ENCODE measurements at regions not wholly inside any gene's neighbourhood (a gene's known extent, or its start where the extent isn't known, plus 50 kb on each side); places are given as distances from the start of the nearest gene placed in this dataset.

GRCh38 chr6:130632277-130632676 lies 194.9 kb upstream of the SMLR1 start:
- ChIA-PET CTCF (no interaction called here), POLR2A (no interaction called here)
- TF ChIP-seq EZH2 (IDR thresholded peaks at IDR 0.05; ENCODE audit: borderline replicate concordance, insufficient read depth, low read depth, low read length, poor library complexity, severe bottlenecking) (no peak), CTCF (IDR thresholded peaks at IDR 0.05) (no peak)

GRCh38 chr6:130632897-130633296 lies 194.3 kb upstream of the SMLR1 start:
- Histone ChIP-seq H3K27ac (ENCODE audit: low read length in 2 of 2) (no peak overlapping the region), H3K4me1 (ENCODE audit: control insufficient read depth in 2 of 2, insufficient read depth in 2 of 2, low read length in 2 of 2) (no peaks in the 10 kb centered on the region), H3K36me3 (replicated peaks in 1 of 2; ENCODE audit: control extremely low read depth in 1 of 2, control insufficient read depth in 1 of 2, extremely low read depth in 1 of 2, insufficient read depth in 2 of 2, low read length in 1 of 2) (no peaks in the 10 kb centered on the region), H3K79me2 (ENCODE audit: control insufficient read depth, insufficient read depth, low read length) (no peaks in the 10 kb centered on the region), H3K9me3 (ENCODE audit: control extremely low read depth in 1 of 3, control insufficient read depth in 2 of 3, insufficient read depth in 1 of 3, low read length in 2 of 3) (no peaks in the 10 kb centered on the region), H3K4me3 (ENCODE audit: control extremely low read depth in 1 of 5, extremely low read depth in 1 of 5, insufficient read depth in 1 of 5, low read depth in 2 of 5, low read length in 4 of 5) (no peak overlapping the region), H4K20me1 (ENCODE audit: control insufficient read depth, insufficient read depth, low read length, poor library complexity, severe bottlenecking) (no peaks in the 10 kb centered on the region), H2AFZ (ENCODE audit: insufficient read depth, low read depth, low read length, poor library complexity, severe bottlenecking) (no peak overlapping the region), H3K4me2 (replicated peaks; ENCODE audit: low read depth, low read length, poor library complexity, severe bottlenecking) (no peak overlapping the region), H3K9ac (ENCODE audit: low read length) (no peak overlapping the region), H3K27me3 (replicated peaks in 1 of 4; ENCODE audit: control extremely low read depth in 1 of 4, control insufficient read depth in 3 of 4, insufficient read depth in 4 of 4, low read length in 3 of 4) (no peaks in the 10 kb centered on the region)
- 71% methylated on average over 1 of the region's 2 CpGs for WGBS (ENCODE audit: insufficient coverage)
- ATAC-seq (ENCODE audit: low read depth) = no peak
- no peak for DNase-seq
- ChIA-PET CTCF (no interaction called here), POLR2A (no interaction called here)
- Mint-ChIP-seq H3K9me3 (ENCODE audit: insufficient read depth) (no peaks in the 10 kb centered on the region), H3K4me3 (no peak overlapping the region), H3K27me3 (no peaks in the 10 kb centered on the region), H3K27ac (no peak overlapping the region), H3K4me1 (no peaks in the 10 kb centered on the region)
- no peak for TF ChIP-seq EZH2 (IDR thresholded peaks at IDR 0.05; ENCODE audit: borderline replicate concordance, insufficient read depth, low read depth, low read length, poor library complexity, severe bottlenecking)
- intact Hi-C loops (cut with micrococcal nuclease) = no loop called here

More at GRCh38 chr6:130632277-130632676, 194.9 kb upstream of the SMLR1 start:
- Histone ChIP-seq H3K27ac (ENCODE audit: low read length in 2 of 2) (no peak overlapping the region), H3K4me2 (replicated peaks; ENCODE audit: low read depth, low read length, poor library complexity, severe bottlenecking) (no peak overlapping the region), H2AFZ (ENCODE audit: insufficient read depth, low read depth, low read length, poor library complexity, severe bottlenecking) (no peak overlapping the region), H3K27me3 (replicated peaks in 1 of 4; ENCODE audit: control extremely low read depth in 1 of 4, control insufficient read depth in 3 of 4, insufficient read depth in 4 of 4, low read length in 3 of 4) (no peaks in the 10 kb centered on the region), H3K79me2 (ENCODE audit: control insufficient read depth, insufficient read depth, low read length) (no peaks in the 10 kb centered on the region), H4K20me1 (ENCODE audit: control insufficient read depth, insufficient read depth, low read length, poor library complexity, severe bottlenecking) (no peaks in the 10 kb centered on the region), H3K9me3 (ENCODE audit: control extremely low read depth in 1 of 3, control insufficient read depth in 2 of 3, insufficient read depth in 1 of 3, low read length in 2 of 3) (no peaks in the 10 kb centered on the region), H3K4me3 (ENCODE audit: control extremely low read depth in 1 of 5, extremely low read depth in 1 of 5, insufficient read depth in 1 of 5, low read depth in 2 of 5, low read length in 4 of 5) (no peak overlapping the region), H3K36me3 (replicated peaks in 1 of 2; ENCODE audit: control extremely low read depth in 1 of 2, control insufficient read depth in 1 of 2, extremely low read depth in 1 of 2, insufficient read depth in 2 of 2, low read length in 1 of 2) (no peaks in the 10 kb centered on the region), H3K4me1 (ENCODE audit: control insufficient read depth in 2 of 2, insufficient read depth in 2 of 2, low read length in 2 of 2) (no peaks in the 10 kb centered on the region), H3K9ac (ENCODE audit: low read length) (no peak overlapping the region)
- Mint-ChIP-seq H3K4me3 (no peak overlapping the region), H3K27ac (no peak overlapping the region), H3K27me3 (no peaks in the 10 kb centered on the region), H3K9me3 (ENCODE audit: insufficient read depth) (no peaks in the 10 kb centered on the region), H3K4me1 (no peaks in the 10 kb centered on the region)
- DNase-seq (no peak), ATAC-seq (ENCODE audit: low read depth) (no peak)
- WGBS (ENCODE audit: insufficient coverage) = 100% methylated on average over 7 of the region's 9 CpGs
- intact Hi-C loops (cut with micrococcal nuclease) = no loop called here
